ENCODE measurements at regions not wholly inside any gene's neighbourhood (a gene's known extent, or its start where the extent isn't known, plus 50 kb on each side); places are given as distances from the start of the nearest gene placed in this dataset.
"Not testable (repeated sequence)": the region's sequence is repeated elsewhere in the genome, so short reads cannot be mapped to it uniquely, and the experiment has no call there.

- no peak for DNase-seq
Observed at GRCh38 chr9:13809401-13809800, 504.5 kb downstream of the NFIB start.

GRCh38 chr9:13807118-13807517 is 506.8 kb downstream of the NFIB start:
- no peak for DNase-seq

- no peak for DNase-seq
Observed at GRCh38 chr9:13806714-13807113, 507.2 kb downstream of the NFIB start.

- DNase-seq = no peak
Observed at GRCh38 chr9:13805546-13805945, 508.4 kb downstream of the NFIB start.

- DNase-seq = no peak
Observed at GRCh38 chr9:13804532-13804931, 509.4 kb downstream of the NFIB start.

- DNase-seq = no peak
Observed at GRCh38 chr9:13800776-13801175, 513.2 kb downstream of the NFIB start.

- not testable (repeated sequence) for DNase-seq
Observed at GRCh38 chr9:13797701-13798100, 516.2 kb downstream of the NFIB start.

GRCh38 chr9:13791816-13792215 is 512.3 kb upstream of the MPDZ start:
- DNase-seq = no peak

- no peak for DNase-seq
Observed at GRCh38 chr9:13790055-13790454, 510.6 kb upstream of the MPDZ start.

- no peak for DNase-seq
Observed at GRCh38 chr9:13787234-13787833, 507.8 kb upstream of the MPDZ start.

GRCh38 chr9:13786711-13787110 is 507.2 kb upstream of the MPDZ start:
- DNase-seq = no peak

GRCh38 chr9:13786131-13786530 is 506.6 kb upstream of the MPDZ start:
- DNase-seq = no peak

- DNase-seq = no peak
Observed at GRCh38 chr9:13779106-13779505, 499.6 kb upstream of the MPDZ start.

- no peak for DNase-seq
Observed at GRCh38 chr9:13778631-13779030, 499.1 kb upstream of the MPDZ start.

GRCh38 chr9:13770956-13771355 is 491.5 kb upstream of the MPDZ start:
- DNase-seq = no peak

- DNase-seq = no peak
Observed at GRCh38 chr9:13769641-13770040, 490.1 kb upstream of the MPDZ start.

- DNase-seq = no peak
Observed at GRCh38 chr9:13769006-13769405, 489.5 kb upstream of the MPDZ start.

GRCh38 chr9:13762209-13762608 is 482.7 kb upstream of the MPDZ start:
- DNase-seq = no peak

GRCh38 chr9:13759551-13759950 is 480.1 kb upstream of the MPDZ start:
- no peak for DNase-seq

- DNase-seq = no peak
Observed at GRCh38 chr9:13758936-13759335, 479.4 kb upstream of the MPDZ start.

GRCh38 chr9:13756943-13757342 is 477.5 kb upstream of the MPDZ start:
- no peak for DNase-seq

GRCh38 chr9:13755551-13755950 is 476.1 kb upstream of the MPDZ start:
- DNase-seq = no peak

GRCh38 chr9:13750639-13751038 is 471.1 kb upstream of the MPDZ start:
- DNase-seq = no peak

GRCh38 chr9:13750061-13750460 is 470.6 kb upstream of the MPDZ start:
- no peak for DNase-seq

GRCh38 chr9:13746876-13747275 is 467.4 kb upstream of the MPDZ start:
- no peak for DNase-seq
